ENCODE measurements at regions not wholly inside any gene's neighbourhood (a gene's known extent, or its start where the extent isn't known, plus 50 kb on each side); places are given as distances from the start of the nearest gene placed in this dataset.

- TF ChIP-seq NR3C1 (CRISPR knock-in tag; conservative IDR thresholded peaks at IDR 0.05; ENCODE audit: low read depth): no peak
- no peak for TF ChIP-seq CTCF (IDR thresholded peaks at IDR 0.05)
- no peak for TF ChIP-seq TEAD4 (CRISPR knock-in tag; IDR thresholded peaks at IDR 0.05)
Observed at GRCh38 chr2:215613280-215613679, 177.4 kb upstream of the FN1 start.
